SK-N-SH (cell line): ENCODE measurements at regions not wholly inside any gene's neighbourhood (a gene's known extent, or its start where the extent isn't known, plus 50 kb on each side); places are given as distances from the start of the nearest gene placed in this dataset.

Experiments used
- CTCF ChIA-PET: fragments of 300-600, 350-600 bp; formaldehyde crosslinking; extraction: SDS; loops from one replicate; lab custom pipeline; 2021; lab: Yijun Ruan, JAX
- POLR2A ChIA-PET: fragments of 350-600 bp; sonication (Branson Sonifier 250); formaldehyde crosslinking; extraction: SDS; loops from one replicate; lab custom pipeline; 2020; ENCODE audit warnings: antibody characterized with exemption, inconsistent platforms; lab: Yijun Ruan, JAX
- DNase-seq: peaks from one replicate; pipeline ENCODE4 v3.0.0; 2012
- H2AFZ ChIP-seq: fragments of 200-600 bp; sonication (generic); 2 replicates; pipeline ENCODE4 v1.8.1; 2016; ENCODE audit warnings: antibody characterized with exemption, mild to moderate bottlenecking, low read depth
- H3F3A ChIP-seq: fragments of 200-600 bp; sonication (generic); replicated peaks from 2 replicates; pipeline ENCODE3; 2016; ENCODE audit warnings: antibody characterized with exemption, mild to moderate bottlenecking; ENCODE audit not compliant: insufficient read depth
- H3K27ac ChIP-seq, 2 experiments: fragments of 200-500 bp in 1 of 2; fragments of 200-600 bp in 1 of 2; sonication (Bioruptor generic) in 1 of 2; sonication (generic), shearing (Covaris generic) in 1 of 2; 2 replicates each; pipeline versions ENCODE4 v1.5.1 to v1.6.1; 2014 to 2016; ENCODE audit warnings: low read depth in 2 of 2, inconsistent platforms in 1 of 2, low read length in 1 of 2, mild to moderate bottlenecking in 1 of 2, mixed read lengths in 1 of 2
- H3K27me3 ChIP-seq: fragments of 200-600 bp; sonication (generic), shearing (Covaris generic); 2 replicates; pipeline ENCODE4 v1.6.1; 2016; ENCODE audit warnings: mixed run types; ENCODE audit not compliant: insufficient read depth
- H3K36me3 ChIP-seq, 2 experiments: fragments of 200-500 bp in 1 of 2; fragments of 200-600 bp in 1 of 2; sonication (Bioruptor generic) in 1 of 2; sonication (generic) in 1 of 2; replicated peaks in 1 of 2; 2 replicates each; pipeline versions ENCODE3 to v1.5.1; 2014 to 2016; ENCODE audit warnings: low read length in 1 of 2, mild to moderate bottlenecking in 1 of 2; ENCODE audit not compliant: insufficient read depth in 2 of 2, control insufficient read depth in 1 of 2
- H3K4me1 ChIP-seq, 2 experiments: fragments of 200-500 bp in 1 of 2; fragments of 200-600 bp in 1 of 2; sonication (Bioruptor generic) in 1 of 2; sonication (generic), shearing (Covaris generic) in 1 of 2; 2 replicates each; pipeline versions ENCODE4 v1.5.1 to v1.6.1; 2014 to 2016; ENCODE audit warnings: low read depth in 1 of 2, low read length in 1 of 2, mixed run types in 1 of 2; ENCODE audit not compliant: insufficient read depth in 2 of 2, control insufficient read depth in 1 of 2
- H3K4me2 ChIP-seq: fragments of 200-600 bp; sonication (generic), shearing (Covaris generic); 2 replicates; pipeline ENCODE4 v1.6.1; 2017; ENCODE audit warnings: mixed run types
- H3K4me3 ChIP-seq, 2 experiments: fragments of 200-500 bp in 1 of 2; fragments of 200-600 bp in 1 of 2; sonication (Bioruptor generic) in 1 of 2; sonication (generic), shearing (Covaris generic) in 1 of 2; 2 replicates each; pipeline versions ENCODE4 v1.5.1 to v1.8.1; 2014 to 2016; ENCODE audit warnings: low read depth in 2 of 2, inconsistent platforms in 1 of 2, low read length in 1 of 2, mild to moderate bottlenecking in 1 of 2, mixed read lengths in 1 of 2, moderate library complexity in 1 of 2
- H3K79me2 ChIP-seq: fragments of 200-600 bp; sonication (generic); 2 replicates; pipeline ENCODE4 v1.8.1; 2017; ENCODE audit warnings: mild to moderate bottlenecking; ENCODE audit not compliant: insufficient read depth
- H3K9ac ChIP-seq: fragments of 200-600 bp; sonication (generic); 2 replicates; pipeline ENCODE4 v1.6.1; 2017; ENCODE audit warnings: mixed run types
- H3K9me2 ChIP-seq: fragments of 200-600 bp; sonication (generic); 2 replicates; pipeline ENCODE4 v1.6.1; 2017; ENCODE audit warnings: mixed run types
- H3K9me3 ChIP-seq: fragments of 200-600 bp; sonication (generic); 2 replicates; pipeline ENCODE4 v1.6.1; 2017; ENCODE audit warnings: mixed run types, mild to moderate bottlenecking, moderate library complexity
- H4K20me1 ChIP-seq: fragments of 200-600 bp; sonication (generic); 2 replicates; pipeline ENCODE4 v1.6.1; 2017; ENCODE audit warnings: mild to moderate bottlenecking, mixed run types; ENCODE audit not compliant: insufficient read depth
- ELF1 ChIP-seq: IDR thresholded peaks from 2 replicates; pipeline ENCODE4 v1.4.0; 2012
- FOSL2 ChIP-seq: IDR thresholded peaks from 2 replicates; pipeline ENCODE4 v1.4.0; 2012; ENCODE audit warnings: low read depth, mild to moderate bottlenecking, moderate library complexity, borderline replicate concordance
- FOXJ3 ChIP-seq: sonication (generic); formaldehyde crosslinking; IDR thresholded peaks from 2 replicates; pipeline ENCODE4 v1.5.1; 2020; ENCODE audit warnings: mild to moderate bottlenecking, missing genetic modification reagents
- GABPA ChIP-seq: IDR thresholded peaks from 2 replicates; pipeline ENCODE4 v1.4.0; 2012; ENCODE audit warnings: low read depth, mild to moderate bottlenecking
- GATA2 ChIP-seq: sonication (generic); formaldehyde crosslinking; IDR thresholded peaks from 2 replicates; pipeline ENCODE4 v1.5.0; 2020; ENCODE audit warnings: mild to moderate bottlenecking, missing genetic modification reagents
- RFX5 ChIP-seq: IDR thresholded peaks from 2 replicates; pipeline ENCODE4 v1.6.1; 2012; ENCODE audit warnings: mild to moderate bottlenecking, improper control_type of control experiment, low read length
- SIN3A ChIP-seq: IDR thresholded peaks from 2 replicates; pipeline ENCODE4 v1.6.1; 2012; ENCODE audit warnings: low read depth, mild to moderate bottlenecking, low read length, moderate library complexity, borderline replicate concordance
- SMC3 ChIP-seq: IDR thresholded peaks from 2 replicates; pipeline ENCODE4 v1.6.1; 2012; ENCODE audit warnings: low read depth, low read length, improper control_type of control experiment
- TAF1 ChIP-seq: IDR thresholded peaks from 2 replicates; pipeline ENCODE4 v1.6.1; 2012; ENCODE audit warnings: low read depth, mild to moderate bottlenecking, low read length, moderate library complexity, borderline replicate concordance
- YY1 ChIP-seq: IDR thresholded peaks from 2 replicates; pipeline ENCODE4 v1.4.0; 2012; ENCODE audit warnings: low read depth, mild to moderate bottlenecking
- WGBS: methylation state at CpG from one replicate; pipeline ENCODE4 v1.1.6; 2017; ENCODE audit warnings: low lambda C conversion rate; 5-methylcytosine and 5-hydroxymethylcytosine counted together
- TF ChIP-seq, protein P1 (sequence below): fragments of 150-350 bp; IDR thresholded peaks from 2 replicates; pipeline ENCODE4 v1.6.1; 2017; ENCODE audit warnings: antibody characterized with exemption, low read length, low read depth, borderline replicate concordance
- TF ChIP-seq, protein P2 (sequence below): IDR thresholded peaks from 2 replicates; pipeline ENCODE4 v1.6.1; 2012; ENCODE audit warnings: mild to moderate bottlenecking, low read depth, low read length, moderate library complexity
- TF ChIP-seq, protein P3 (sequence below): IDR thresholded peaks from 2 replicates; pipeline ENCODE4; 2012

DNA sequence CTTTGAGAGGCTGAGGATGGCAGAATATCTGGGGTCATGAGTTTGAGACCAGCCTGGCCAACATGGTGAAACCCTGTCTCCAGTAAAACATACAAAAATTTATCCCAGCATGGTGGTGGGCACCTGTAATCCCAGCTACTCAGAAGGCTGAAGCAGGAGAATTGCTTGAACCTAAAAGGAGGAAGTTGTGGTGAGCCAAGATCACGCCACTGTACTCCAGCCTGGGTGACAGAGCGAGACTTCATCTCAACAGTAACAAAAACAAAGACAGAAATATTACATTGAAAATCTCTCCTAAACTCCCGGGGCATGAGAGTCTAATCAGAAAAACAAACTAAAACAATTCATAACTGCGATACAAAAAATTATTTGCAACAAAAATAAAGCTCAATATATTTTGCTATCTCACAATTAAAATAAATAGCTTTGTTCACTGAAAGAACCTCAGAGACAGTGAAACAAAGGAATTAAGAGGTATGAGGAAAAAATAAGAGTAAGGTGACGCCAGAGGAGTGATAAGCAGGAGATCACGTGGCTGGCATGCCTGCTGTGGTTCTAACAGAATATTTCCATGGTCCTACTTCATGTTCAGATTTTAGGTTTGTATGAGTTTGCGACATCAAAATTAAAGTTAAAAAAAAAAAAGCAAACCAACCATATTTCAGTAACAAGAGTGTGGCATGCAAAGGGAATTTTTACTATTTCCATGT is 527.7 kb upstream of the POM121L12 start:
- Histone ChIP-seq H3F3A (no peaks in the 10 kb centered on the region), H3K36me3 (no peaks in the 10 kb centered on the region), H3K4me3 (no peak overlapping the region), H3K9me3 (peaks cover 4% of the 10 kb centered on the region; the same call in 1 of the 2 replicates), H2AFZ (no peak overlapping the region), H3K4me1 (no peaks in the 10 kb centered on the region), H3K4me2 (no peak overlapping the region), H3K79me2 (no peaks in the 10 kb centered on the region), H3K9me2 (0 out of 2 replicates have a peak, but pooled peaks cover 2% of the 10 kb centered on the region), H4K20me1 (no peaks in the 10 kb centered on the region), H3K27ac (no peak overlapping the region), H3K9ac (no peak overlapping the region), H3K27me3 (no peaks in the 10 kb centered on the region)
- 26% methylated on average over 7 of the region's 7 CpGs for WGBS
- ChIA-PET CTCF (no interaction called here), POLR2A (no interaction called here)
- TF ChIP-seq SMC3 (no peak), GABPA (no peak), ELF1 (no peak), RFX5 (no peak), YY1 (no peak), TAF1 (no peak), FOSL2 (no peak), SIN3A (no peak), FOXJ3 (CRISPR knock-in tag) (no peak), GATA2 (CRISPR knock-in tag) (no peak)
- TF ChIP-seq, protein P1, sequence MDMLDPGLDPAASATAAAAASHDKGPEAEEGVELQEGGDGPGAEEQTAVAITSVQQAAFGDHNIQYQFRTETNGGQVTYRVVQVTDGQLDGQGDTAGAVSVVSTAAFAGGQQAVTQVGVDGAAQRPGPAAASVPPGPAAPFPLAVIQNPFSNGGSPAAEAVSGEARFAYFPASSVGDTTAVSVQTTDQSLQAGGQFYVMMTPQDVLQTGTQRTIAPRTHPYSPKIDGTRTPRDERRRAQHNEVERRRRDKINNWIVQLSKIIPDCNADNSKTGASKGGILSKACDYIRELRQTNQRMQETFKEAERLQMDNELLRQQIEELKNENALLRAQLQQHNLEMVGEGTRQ: no peak
- TF ChIP-seq, protein P2, sequence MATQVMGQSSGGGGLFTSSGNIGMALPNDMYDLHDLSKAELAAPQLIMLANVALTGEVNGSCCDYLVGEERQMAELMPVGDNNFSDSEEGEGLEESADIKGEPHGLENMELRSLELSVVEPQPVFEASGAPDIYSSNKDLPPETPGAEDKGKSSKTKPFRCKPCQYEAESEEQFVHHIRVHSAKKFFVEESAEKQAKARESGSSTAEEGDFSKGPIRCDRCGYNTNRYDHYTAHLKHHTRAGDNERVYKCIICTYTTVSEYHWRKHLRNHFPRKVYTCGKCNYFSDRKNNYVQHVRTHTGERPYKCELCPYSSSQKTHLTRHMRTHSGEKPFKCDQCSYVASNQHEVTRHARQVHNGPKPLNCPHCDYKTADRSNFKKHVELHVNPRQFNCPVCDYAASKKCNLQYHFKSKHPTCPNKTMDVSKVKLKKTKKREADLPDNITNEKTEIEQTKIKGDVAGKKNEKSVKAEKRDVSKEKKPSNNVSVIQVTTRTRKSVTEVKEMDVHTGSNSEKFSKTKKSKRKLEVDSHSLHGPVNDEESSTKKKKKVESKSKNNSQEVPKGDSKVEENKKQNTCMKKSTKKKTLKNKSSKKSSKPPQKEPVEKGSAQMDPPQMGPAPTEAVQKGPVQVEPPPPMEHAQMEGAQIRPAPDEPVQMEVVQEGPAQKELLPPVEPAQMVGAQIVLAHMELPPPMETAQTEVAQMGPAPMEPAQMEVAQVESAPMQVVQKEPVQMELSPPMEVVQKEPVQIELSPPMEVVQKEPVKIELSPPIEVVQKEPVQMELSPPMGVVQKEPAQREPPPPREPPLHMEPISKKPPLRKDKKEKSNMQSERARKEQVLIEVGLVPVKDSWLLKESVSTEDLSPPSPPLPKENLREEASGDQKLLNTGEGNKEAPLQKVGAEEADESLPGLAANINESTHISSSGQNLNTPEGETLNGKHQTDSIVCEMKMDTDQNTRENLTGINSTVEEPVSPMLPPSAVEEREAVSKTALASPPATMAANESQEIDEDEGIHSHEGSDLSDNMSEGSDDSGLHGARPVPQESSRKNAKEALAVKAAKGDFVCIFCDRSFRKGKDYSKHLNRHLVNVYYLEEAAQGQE: no peak
- TF ChIP-seq, protein P3, sequence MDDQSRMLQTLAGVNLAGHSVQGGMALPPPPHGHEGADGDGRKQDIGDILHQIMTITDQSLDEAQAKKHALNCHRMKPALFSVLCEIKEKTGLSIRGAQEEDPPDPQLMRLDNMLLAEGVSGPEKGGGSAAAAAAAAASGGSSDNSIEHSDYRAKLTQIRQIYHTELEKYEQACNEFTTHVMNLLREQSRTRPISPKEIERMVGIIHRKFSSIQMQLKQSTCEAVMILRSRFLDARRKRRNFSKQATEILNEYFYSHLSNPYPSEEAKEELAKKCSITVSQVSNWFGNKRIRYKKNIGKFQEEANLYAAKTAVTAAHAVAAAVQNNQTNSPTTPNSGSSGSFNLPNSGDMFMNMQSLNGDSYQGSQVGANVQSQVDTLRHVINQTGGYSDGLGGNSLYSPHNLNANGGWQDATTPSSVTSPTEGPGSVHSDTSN: no peak
- no peak for DNase-seq
